ENCODE measurements at regions not wholly inside any gene's neighbourhood (a gene's known extent, or its start where the extent isn't known, plus 50 kb on each side); places are given as distances from the start of the nearest gene placed in this dataset.

- peaks cover 0 to 5% (median 0%) of the 10 kb centered on the region in 4 donors for H3K27me3 ChIP-seq
- no peaks in the 10 kb centered on the region for H3K4me1 ChIP-seq
- DNase-seq: no peak
- H3K36me3 ChIP-seq: no peaks in the 10 kb centered on the region
- H3K4me3 ChIP-seq: no peak overlapping the region
- no peak overlapping the region for H3K27ac ChIP-seq
- 20 to 29% methylated on average over 1 of the region's 1 CpG for WGBS, 2 donors
- no peaks in the 10 kb centered on the region for H3K9me3 ChIP-seq
- no peak for TF ChIP-seq POLR2A (IDR thresholded peaks at IDR 0.05)
- TF ChIP-seq, protein P1, sequence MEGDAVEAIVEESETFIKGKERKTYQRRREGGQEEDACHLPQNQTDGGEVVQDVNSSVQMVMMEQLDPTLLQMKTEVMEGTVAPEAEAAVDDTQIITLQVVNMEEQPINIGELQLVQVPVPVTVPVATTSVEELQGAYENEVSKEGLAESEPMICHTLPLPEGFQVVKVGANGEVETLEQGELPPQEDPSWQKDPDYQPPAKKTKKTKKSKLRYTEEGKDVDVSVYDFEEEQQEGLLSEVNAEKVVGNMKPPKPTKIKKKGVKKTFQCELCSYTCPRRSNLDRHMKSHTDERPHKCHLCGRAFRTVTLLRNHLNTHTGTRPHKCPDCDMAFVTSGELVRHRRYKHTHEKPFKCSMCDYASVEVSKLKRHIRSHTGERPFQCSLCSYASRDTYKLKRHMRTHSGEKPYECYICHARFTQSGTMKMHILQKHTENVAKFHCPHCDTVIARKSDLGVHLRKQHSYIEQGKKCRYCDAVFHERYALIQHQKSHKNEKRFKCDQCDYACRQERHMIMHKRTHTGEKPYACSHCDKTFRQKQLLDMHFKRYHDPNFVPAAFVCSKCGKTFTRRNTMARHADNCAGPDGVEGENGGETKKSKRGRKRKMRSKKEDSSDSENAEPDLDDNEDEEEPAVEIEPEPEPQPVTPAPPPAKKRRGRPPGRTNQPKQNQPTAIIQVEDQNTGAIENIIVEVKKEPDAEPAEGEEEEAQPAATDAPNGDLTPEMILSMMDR (IDR thresholded peaks at IDR 0.05): no peak
- intact Hi-C loops (cut with DNase I): no loop called here
Observed at GRCh38 chr5:79898611-79899010, 92.5 kb downstream of the MTX3 start.

DNA sequence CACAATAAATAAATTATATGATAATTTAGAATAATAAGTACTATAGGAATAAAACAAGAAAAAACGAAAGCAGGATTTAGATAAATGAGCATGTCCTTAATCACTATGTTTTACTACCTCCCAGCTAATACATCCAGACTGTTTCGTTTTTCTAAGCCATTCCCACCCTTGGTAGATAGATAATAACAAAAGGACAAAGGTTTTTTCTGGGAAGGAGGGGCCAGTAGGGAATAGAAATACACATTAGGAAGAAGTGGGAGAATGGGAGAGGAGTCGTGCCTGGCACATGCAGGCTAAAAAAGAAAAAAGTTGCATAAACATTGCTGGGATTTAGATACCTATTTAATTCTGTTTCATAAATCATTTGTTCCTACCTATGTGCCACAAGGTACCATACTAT, 97.1 kb downstream of the MTX3 start:
- DNase-seq: no peak
- Histone ChIP-seq H3K4me3 (no peak overlapping the region), H3K27ac (no peak overlapping the region), H3K27me3 (peaks cover 0 to 5% (median 0%) of the 10 kb centered on the region in 4 donors), H3K9me3 (no peaks in the 10 kb centered on the region), H3K36me3 (no peaks in the 10 kb centered on the region), H3K4me1 (no peaks in the 10 kb centered on the region)
- WGBS, 2 donors: 33 to 45% methylated on average over 3 of the region's 3 CpGs
- TF ChIP-seq POLR2A (IDR thresholded peaks at IDR 0.05): no peak
- TF ChIP-seq, protein P1 (IDR thresholded peaks at IDR 0.05): no peak
- intact Hi-C loops (cut with DNase I): no loop called here

GRCh38 chr5:79893485-79893884, 97.6 kb downstream of the MTX3 start:
- Histone ChIP-seq H3K4me3 (no peak overlapping the region), H3K27ac (no peak overlapping the region), H3K27me3 (peaks cover 0 to 5% (median 0%) of the 10 kb centered on the region in 4 donors), H3K36me3 (no peaks in the 10 kb centered on the region), H3K4me1 (no peaks in the 10 kb centered on the region), H3K9me3 (no peaks in the 10 kb centered on the region)
- intact Hi-C loops (cut with DNase I): no loop called here
- TF ChIP-seq, protein P1 (IDR thresholded peaks at IDR 0.05): no peak
- no peak for TF ChIP-seq POLR2A (IDR thresholded peaks at IDR 0.05)
- DNase-seq: no peak
- 50 to 70% methylated on average over 1 of the region's 1 CpG for WGBS, 2 donors

- Histone ChIP-seq H3K4me1 (no peaks in the 10 kb centered on the region), H3K9me3 (no peaks in the 10 kb centered on the region), H3K27me3 (peaks cover 0 to 8% (median 0%) of the 10 kb centered on the region in 4 donors), H3K36me3 (no peaks in the 10 kb centered on the region), H3K27ac (no peak overlapping the region), H3K4me3 (no peak overlapping the region)
- intact Hi-C loops (cut with DNase I): no loop called here
- DNase-seq: no peak
- WGBS, 2 donors: 70 to 86% methylated on average over 5 of the region's 5 CpGs
- no peak for TF ChIP-seq POLR2A (IDR thresholded peaks at IDR 0.05)
- TF ChIP-seq, protein P1 (IDR thresholded peaks at IDR 0.05): no peak
Observed at GRCh38 chr5:79890930-79891249, 100.2 kb downstream of the MTX3 start.

DNA sequence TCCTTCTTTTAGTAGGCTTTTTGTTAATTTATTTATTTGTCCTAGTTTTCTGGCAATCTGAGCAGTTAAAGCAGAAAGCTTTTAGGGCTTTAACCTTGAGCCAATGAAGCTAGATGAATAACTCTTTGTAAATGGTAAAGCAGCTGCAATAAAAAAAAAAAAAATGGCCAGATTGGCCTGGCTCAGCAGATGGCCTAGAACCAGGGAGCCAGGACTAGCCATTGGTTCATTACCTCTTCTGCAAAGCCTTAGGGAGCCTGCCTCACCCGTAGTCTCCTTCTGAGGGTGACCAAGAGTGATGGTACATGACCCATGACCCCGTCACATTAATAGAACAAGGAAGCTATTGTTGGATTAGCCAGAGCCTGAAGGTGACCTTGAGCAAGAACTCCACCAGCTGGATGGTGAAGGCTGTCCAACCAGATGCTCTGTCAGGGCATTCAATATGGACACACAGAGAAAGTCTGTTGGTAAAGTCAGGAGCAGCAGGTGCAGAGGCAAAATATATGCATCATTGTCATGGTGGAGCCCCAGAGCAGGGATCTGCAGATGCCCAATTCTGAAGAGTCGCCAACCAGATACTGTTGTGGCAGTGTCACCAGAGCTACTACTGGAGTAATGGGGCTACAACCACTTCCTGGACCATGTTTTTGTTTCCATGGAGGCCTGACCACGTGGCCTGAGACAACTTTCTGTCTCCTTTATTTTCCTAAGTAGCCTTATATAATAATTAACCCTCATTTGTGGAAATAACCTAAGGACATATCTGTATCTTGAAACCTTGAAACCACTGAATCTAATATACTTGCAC, 100.7 kb downstream of the MTX3 start:
- 57 to 61% methylated on average over 3 to 4 of the region's 4 CpGs for WGBS, 2 donors
- TF ChIP-seq, protein P1 (IDR thresholded peaks at IDR 0.05): no peak
- TF ChIP-seq POLR2A (IDR thresholded peaks at IDR 0.05): no peak
- Histone ChIP-seq H3K27ac (no peak overlapping the region), H3K27me3 (peaks cover 0 to 8% (median 0%) of the 10 kb centered on the region in 4 donors), H3K9me3 (no peaks in the 10 kb centered on the region), H3K4me1 (no peaks in the 10 kb centered on the region), H3K36me3 (no peaks in the 10 kb centered on the region), H3K4me3 (no peak overlapping the region)
- DNase-seq: no peak
- intact Hi-C loops (cut with DNase I): no loop called here

All from esophagus squamous epithelium (tissue), 5 donors.